Activated T-helper 2 cell treated with anti-CD3 and anti-CD28 coated beads, Interferon-gamma antibody, Interleukin-2, Interleukin-4, amounts not matched to agents 10 μg/mL and 5 μg/mL and 100 μg/mL, durations not matched to agents 14 hours and 24 hours and 36 hours (primary cell): ENCODE measurements at regions not wholly inside any gene's neighbourhood (a gene's known extent, or its start where the extent isn't known, plus 50 kb on each side); places are given as distances from the start of the nearest gene placed in this dataset.

Experiments used
- DNase-seq: peaks from one replicate; pipeline ENCODE4 v3.0.0; 2021; ENCODE audit warnings: low spot score
- H3K27ac Mint-ChIP-seq: one replicate; pipeline ENCODE4 v1.8.0; 2021; ENCODE audit warnings: mixed read lengths
- H3K27me3 Mint-ChIP-seq: one replicate; pipeline ENCODE4 v1.8.0; 2021; ENCODE audit warnings: low read depth, mixed read lengths
- H3K36me3 Mint-ChIP-seq: one replicate; pipeline ENCODE4 v1.8.0; 2021; ENCODE audit warnings: low read depth, mixed read lengths
- H3K4me1 Mint-ChIP-seq: one replicate; pipeline ENCODE4 v1.8.0; 2021; ENCODE audit warnings: low read depth, mixed read lengths
- H3K4me3 Mint-ChIP-seq: one replicate; pipeline ENCODE4 v1.8.0; 2021; ENCODE audit warnings: low read depth, mild to moderate bottlenecking, moderate library complexity, mixed read lengths
- H3K9me3 Mint-ChIP-seq: one replicate; pipeline ENCODE4 v1.8.0; 2021; ENCODE audit warnings: mixed read lengths
- intact Hi-C: fragments of 100-400 bp; cut with micrococcal nuclease; formaldehyde crosslinking; loops from one replicate; pipeline ENCODE4 v1.15.1; 2023

DNA sequence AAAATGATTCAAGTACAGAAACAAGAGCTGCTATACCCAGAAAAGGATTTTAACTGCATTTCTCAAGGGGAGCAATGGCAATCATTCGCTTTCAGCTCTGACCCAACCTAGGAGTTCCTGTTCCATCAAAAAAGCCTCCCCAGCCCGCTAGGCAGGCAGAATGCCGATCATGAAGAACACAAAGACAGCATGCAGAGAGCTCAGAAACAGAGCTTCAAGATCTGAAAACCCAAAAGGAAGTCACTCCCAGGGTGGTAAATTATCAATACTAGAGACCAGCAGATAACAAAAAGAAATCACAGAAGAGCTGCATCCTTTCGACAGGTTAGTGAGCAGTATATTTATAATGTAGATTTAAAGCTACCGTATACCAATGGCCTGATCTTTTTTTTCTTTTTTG lies 84.8 kb upstream of the CRIM1 start:
- DNase-seq = no peak
- Mint-ChIP-seq H3K27me3 (peaks cover 8% of the 10 kb centered on the region), H3K4me1 (peaks cover 7% of the 10 kb centered on the region), H3K9me3 (peaks cover 25% of the 10 kb centered on the region), H3K4me3 (no peak overlapping the region), H3K27ac (no peak overlapping the region), H3K36me3 (peaks cover 6% of the 10 kb centered on the region)
- intact Hi-C loops = no loop called here

- H3K4me3 Mint-ChIP-seq = no peak overlapping the region
- H3K9me3 Mint-ChIP-seq = peaks cover 31% of the 10 kb centered on the region
- DNase-seq = no peak
- peaks cover 5% of the 10 kb centered on the region for H3K4me1 Mint-ChIP-seq
- H3K36me3 Mint-ChIP-seq = peaks cover 6% of the 10 kb centered on the region
- H3K27me3 Mint-ChIP-seq = peaks cover 3% of the 10 kb centered on the region
- intact Hi-C loops = no loop called here
- no peak overlapping the region for H3K27ac Mint-ChIP-seq
These were observed 88.4 kb upstream of the CRIM1 start for GRCh38 chr2:36267194-36267593.

DNA sequence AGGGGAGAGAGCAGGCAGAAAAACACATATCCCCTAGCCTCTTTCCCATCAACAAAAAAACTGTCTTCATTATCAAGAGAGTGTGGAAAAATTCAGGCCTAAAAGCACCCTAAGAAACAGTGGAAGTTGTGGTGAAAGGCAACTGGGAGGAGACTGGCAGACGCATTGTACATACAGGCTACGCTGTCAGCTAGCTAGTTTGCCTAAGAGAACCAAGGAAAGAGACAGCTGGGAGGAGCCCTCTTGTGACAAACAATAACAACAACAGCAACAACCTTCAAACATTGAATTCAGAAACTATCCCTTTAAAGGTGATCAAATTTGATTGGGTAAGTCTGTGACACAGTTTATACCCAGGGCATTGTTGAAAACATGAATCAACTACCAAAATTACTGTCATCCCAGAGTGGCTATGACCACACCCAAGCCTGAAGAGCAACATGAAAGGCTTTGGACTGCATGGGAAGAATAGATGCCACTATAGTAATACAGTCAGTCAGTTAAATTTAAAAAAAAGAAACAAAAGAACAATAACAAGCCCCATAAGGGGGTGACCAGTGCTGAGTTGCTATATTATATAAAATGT lies 88.9 kb upstream of the CRIM1 start:
- intact Hi-C loops = no loop called here

DNA sequence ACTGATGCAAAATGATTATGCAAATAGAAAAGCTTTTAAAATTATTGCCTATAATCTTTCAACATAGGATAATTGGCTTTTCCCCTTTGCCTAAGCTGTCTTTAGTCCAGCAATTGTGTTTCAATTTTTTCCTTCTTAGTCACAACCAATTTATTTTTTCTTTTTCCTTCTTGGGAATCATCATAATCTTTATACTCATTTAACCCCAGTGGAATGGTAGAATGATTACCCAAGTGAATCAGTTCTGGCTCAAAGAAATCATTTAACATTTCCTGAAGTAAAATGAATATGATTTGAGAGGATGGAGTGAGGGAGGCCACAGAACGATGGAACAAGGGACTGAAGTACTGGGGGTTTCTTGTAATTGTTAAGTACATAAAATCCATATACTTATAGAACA lies 93.0 kb upstream of the CRIM1 start:
- Mint-ChIP-seq H3K9me3 (peaks cover 23% of the 10 kb centered on the region), H3K27ac (no peak overlapping the region), H3K27me3 (peaks cover 16% of the 10 kb centered on the region), H3K4me3 (no peak overlapping the region), H3K36me3 (peaks cover 6% of the 10 kb centered on the region), H3K4me1 (no peaks in the 10 kb centered on the region)
- intact Hi-C loops = no loop called here
- no peak for DNase-seq

More for the DNA sequence above, 88.9 kb upstream of the CRIM1 start:
- Mint-ChIP-seq H3K27ac (no peak overlapping the region), H3K4me1 (peaks cover 5% of the 10 kb centered on the region), H3K36me3 (peaks cover 6% of the 10 kb centered on the region), H3K27me3 (peaks cover 3% of the 10 kb centered on the region), H3K9me3 (peaks cover 31% of the 10 kb centered on the region), H3K4me3 (no peak overlapping the region)
- no peak for DNase-seq

DNA sequence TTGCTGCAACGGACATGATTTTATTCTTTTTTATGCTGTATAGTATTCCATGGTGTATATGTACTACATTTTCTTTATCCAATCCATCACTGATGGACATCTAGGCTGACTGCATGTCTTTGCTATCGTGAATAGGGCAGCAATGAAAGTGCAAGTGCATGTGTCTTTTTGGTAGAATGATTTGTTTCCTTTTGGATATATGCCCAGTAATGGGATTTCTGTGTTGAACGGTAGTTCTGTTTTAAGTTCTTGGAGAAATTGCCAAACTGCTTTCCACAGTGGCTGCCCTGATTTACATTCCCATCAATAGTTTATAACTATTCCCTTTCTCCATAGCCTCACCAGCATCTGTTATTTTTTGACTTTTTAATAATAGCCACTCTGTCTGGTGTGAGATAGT lies 99.7 kb upstream of the CRIM1 start:
- H3K9me3 Mint-ChIP-seq = no peaks in the 10 kb centered on the region
- H3K4me3 Mint-ChIP-seq = no peak overlapping the region
- no peak overlapping the region for H3K27ac Mint-ChIP-seq
- no peaks in the 10 kb centered on the region for H3K4me1 Mint-ChIP-seq
- DNase-seq = no peak
- H3K36me3 Mint-ChIP-seq = no peaks in the 10 kb centered on the region
- H3K27me3 Mint-ChIP-seq = peaks cover 41% of the 10 kb centered on the region
- intact Hi-C loops = no loop called here

DNA sequence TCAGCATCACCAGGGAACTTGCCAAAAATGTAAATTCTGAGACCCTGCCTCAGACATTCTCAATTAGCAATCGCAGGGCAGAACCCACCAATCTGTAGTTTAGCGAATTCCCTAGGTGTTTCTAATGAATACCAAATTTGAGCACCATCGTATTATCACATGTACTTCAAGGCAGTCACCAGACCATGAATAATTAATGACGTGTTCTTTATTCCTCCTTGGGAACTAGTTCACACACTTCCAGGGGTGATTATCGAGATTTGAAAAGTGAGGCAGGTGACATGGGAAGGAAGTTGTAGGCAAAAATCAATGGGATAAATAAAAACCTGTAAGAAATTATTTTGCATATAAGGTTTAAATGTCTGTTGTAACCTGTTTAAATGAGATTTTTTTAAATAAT lies 102.5 kb upstream of the CRIM1 start:
- Mint-ChIP-seq H3K27me3 (peaks cover 30% of the 10 kb centered on the region), H3K9me3 (peaks cover 9% of the 10 kb centered on the region), H3K4me1 (peaks cover 1% of the 10 kb centered on the region), H3K27ac (no peak overlapping the region), H3K4me3 (no peak overlapping the region), H3K36me3 (peaks cover 5% of the 10 kb centered on the region)
- no peak for DNase-seq
- intact Hi-C loops = no loop called here

DNA sequence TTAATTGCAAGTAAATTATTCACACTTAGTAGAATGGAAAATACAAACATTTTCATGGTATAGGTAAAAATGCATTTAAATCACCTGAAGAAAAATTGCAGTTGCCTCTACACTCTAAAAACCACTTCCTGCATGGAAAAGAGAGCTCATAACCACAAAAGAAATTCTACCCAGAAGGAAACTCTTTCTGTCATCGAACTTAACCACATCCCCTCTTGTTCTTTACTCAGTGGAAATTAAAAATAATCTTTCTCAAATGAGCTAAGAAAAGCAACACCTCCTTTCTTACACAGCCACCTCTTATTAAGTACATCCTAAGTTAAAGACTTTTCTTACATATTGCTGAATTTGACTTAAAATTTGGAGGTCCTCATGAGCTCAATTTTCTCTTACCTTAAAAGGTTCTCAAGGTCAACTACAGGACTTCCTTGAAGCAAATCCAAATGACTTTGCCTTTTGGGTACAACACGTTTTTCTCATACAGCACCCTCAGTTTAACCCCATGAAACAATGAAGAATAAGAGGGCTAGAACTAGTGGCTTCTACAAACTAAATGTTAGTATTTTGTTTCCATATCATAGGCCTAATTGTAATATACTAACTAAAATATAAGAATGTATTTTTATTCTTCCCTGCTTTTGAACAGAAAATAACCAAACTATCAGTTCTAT lies 109.1 kb upstream of the CRIM1 start:
- Mint-ChIP-seq H3K4me1 (peaks cover 52% of the 10 kb centered on the region), H3K27me3 (peaks cover 2% of the 10 kb centered on the region), H3K9me3 (peaks cover 12% of the 10 kb centered on the region), H3K36me3 (peaks cover 11% of the 10 kb centered on the region), H3K4me3 (peak overlapping the region; percentile 44), H3K27ac (peak overlapping the region; percentile 81)
- intact Hi-C loops = loop anchor here (1.0 to 10.0 kb wide), 8 partner anchors 31 to 1078 kb away; partner anchors contain the start of genes CRIM1, PRKD3 and STRN
- no peak for DNase-seq

DNA sequence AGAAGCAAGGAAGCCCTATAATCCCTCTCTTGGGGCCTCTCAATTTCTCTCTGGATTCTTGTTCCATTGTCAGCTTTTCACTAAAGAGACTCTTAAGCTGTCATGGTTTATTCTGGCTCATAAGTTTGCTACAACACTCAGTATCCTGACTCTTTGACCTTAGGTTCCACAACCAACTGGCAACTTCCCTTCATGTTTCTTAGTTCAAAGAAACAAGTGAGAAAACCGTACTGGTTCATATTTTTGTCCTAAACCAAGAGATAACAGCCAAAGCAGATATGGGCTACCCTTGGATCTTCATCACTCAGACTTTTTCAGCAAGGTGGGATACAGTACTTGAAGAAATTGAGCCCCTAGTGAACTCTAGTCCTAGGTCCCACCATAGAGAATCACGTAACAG lies 109.9 kb upstream of the CRIM1 start:
- Mint-ChIP-seq H3K27ac (peak overlapping the region; percentile 81), H3K36me3 (peaks cover 11% of the 10 kb centered on the region), H3K4me3 (no peak overlapping the region), H3K4me1 (peaks cover 60% of the 10 kb centered on the region), H3K27me3 (no peaks in the 10 kb centered on the region), H3K9me3 (peaks cover 12% of the 10 kb centered on the region)
- DNase-seq = no peak
- intact Hi-C loops = loop anchor here (1.0 to 10.0 kb wide), 8 partner anchors 32 to 1079 kb away; partner anchors contain the start of genes CRIM1, PRKD3 and STRN

DNA sequence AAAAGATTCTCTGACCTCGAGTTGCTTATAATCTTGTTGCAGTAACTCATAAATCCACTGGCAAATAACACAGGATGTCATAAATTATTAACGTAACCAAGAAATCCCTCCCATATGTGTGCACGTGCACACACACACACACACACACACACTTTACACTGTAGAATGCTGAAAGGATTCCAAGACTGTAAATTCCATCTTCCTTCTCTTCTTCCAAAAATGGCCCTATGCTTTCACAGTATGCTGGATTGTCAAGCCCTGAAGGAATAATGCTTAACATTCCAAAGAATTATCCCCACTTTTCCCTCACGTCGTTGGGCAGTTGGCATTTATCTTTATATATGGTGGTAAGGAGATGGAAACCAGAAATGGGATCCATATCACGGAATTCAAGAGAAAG lies 117.5 kb upstream of the CRIM1 start:
- H3K36me3 Mint-ChIP-seq = peaks cover 8% of the 10 kb centered on the region
- H3K4me1 Mint-ChIP-seq = peaks cover 46% of the 10 kb centered on the region
- H3K9me3 Mint-ChIP-seq = peaks cover 9% of the 10 kb centered on the region
- H3K27ac Mint-ChIP-seq = no peak overlapping the region
- intact Hi-C loops = no loop called here
- H3K27me3 Mint-ChIP-seq = peaks cover 13% of the 10 kb centered on the region
- no peak overlapping the region for H3K4me3 Mint-ChIP-seq
- no peak for DNase-seq

DNA sequence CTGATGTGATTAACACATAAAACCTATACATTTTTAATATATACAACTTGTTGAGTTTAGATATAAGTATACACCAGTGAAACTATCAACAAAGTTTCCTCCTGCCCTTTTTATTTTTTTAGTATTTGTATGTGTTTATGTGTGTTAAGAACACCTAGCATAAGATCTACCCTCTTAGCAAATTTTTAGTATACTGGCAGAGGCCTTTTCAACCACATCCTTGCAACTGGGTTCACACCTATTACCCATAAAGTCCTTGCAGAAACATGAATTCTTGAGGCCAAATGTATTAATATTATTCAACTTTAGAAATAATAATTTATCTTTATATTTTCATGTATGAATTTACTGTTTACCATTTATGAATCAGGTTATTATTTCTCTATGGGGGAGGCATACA lies 119.7 kb upstream of the CRIM1 start:
- Mint-ChIP-seq H3K27ac (no peak overlapping the region), H3K36me3 (peaks cover 8% of the 10 kb centered on the region), H3K4me1 (peaks cover 24% of the 10 kb centered on the region), H3K27me3 (peaks cover 23% of the 10 kb centered on the region), H3K4me3 (no peak overlapping the region), H3K9me3 (peaks cover 9% of the 10 kb centered on the region)
- intact Hi-C loops = no loop called here
- no peak for DNase-seq

- Mint-ChIP-seq H3K27ac (no peak overlapping the region), H3K27me3 (peaks cover 25% of the 10 kb centered on the region), H3K4me1 (peaks cover 21% of the 10 kb centered on the region), H3K4me3 (no peak overlapping the region), H3K9me3 (peaks cover 9% of the 10 kb centered on the region), H3K36me3 (peaks cover 8% of the 10 kb centered on the region)
- intact Hi-C loops = no loop called here
- DNase-seq = no peak
These were observed 120.2 kb upstream of the CRIM1 start for GRCh38 chr2:36235426-36235825.

DNA sequence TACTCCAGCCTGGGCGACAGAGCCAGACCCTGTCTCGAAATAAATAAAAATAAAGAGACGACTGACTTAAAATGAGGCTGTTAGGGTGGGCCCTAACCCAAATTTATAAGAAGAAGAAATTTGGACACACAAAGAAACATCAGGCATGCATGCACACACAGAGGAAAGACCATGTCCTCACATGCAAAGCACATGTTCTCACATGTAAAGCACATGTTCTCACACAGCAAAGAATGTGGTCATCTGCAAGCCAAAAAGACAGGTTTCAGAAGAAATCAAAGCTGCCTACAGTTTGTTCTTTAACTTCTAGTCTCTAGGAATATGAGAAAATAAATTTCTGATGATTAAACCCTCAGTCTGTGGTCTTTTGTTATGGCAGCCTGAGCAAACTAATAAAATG lies 132.3 kb upstream of the CRIM1 start:
- H3K27me3 Mint-ChIP-seq = peaks cover 19% of the 10 kb centered on the region
- no peak overlapping the region for H3K27ac Mint-ChIP-seq
- peaks cover under 1% of the 10 kb centered on the region for H3K9me3 Mint-ChIP-seq
- no peak for DNase-seq
- H3K4me3 Mint-ChIP-seq = no peak overlapping the region
- H3K36me3 Mint-ChIP-seq = no peaks in the 10 kb centered on the region
- intact Hi-C loops = no loop called here
- H3K4me1 Mint-ChIP-seq = no peaks in the 10 kb centered on the region

DNA sequence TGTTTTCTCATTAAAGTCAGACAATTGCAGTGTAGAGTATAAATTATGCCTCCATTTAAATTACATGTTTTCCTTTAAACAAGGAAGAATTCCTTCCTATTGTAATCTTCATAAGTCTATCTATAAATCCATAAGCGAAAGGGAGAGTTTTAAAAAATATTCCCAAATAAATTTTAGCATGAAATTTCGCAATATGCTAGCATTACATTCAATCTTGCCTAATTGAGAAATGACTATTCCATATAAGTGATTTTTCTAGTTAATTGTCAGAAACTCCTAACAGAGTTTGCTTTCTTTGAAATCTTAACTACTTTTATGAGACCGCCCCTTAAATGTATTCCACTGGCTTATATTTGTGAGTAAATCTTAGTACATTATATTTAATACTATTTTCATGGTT lies 133.1 kb upstream of the CRIM1 start:
- no peak for DNase-seq
- Mint-ChIP-seq H3K27ac (no peak overlapping the region), H3K9me3 (peaks cover 6% of the 10 kb centered on the region), H3K4me3 (no peak overlapping the region), H3K4me1 (no peaks in the 10 kb centered on the region), H3K27me3 (peaks cover 19% of the 10 kb centered on the region), H3K36me3 (no peaks in the 10 kb centered on the region)
- intact Hi-C loops = no loop called here
